Uterus (tissue), 2 donors: ENCODE measurements at regions not wholly inside any gene's neighbourhood (a gene's known extent, or its start where the extent isn't known, plus 50 kb on each side); places are given as distances from the start of the nearest gene placed in this dataset.

Experiments
- POLR2A ChIP-seq, 2 donors: fragments of 450-650 bp; IDR thresholded peaks; one replicate each; pipeline ENCODE4 v1.6.1; 2016; ENCODE audit warnings: antibody characterized with exemption in 2 of 2, mild to moderate bottlenecking in 1 of 2, moderate library complexity in 1 of 2
- TF ChIP-seq, protein P1 (sequence below), 4 experiments: fragments of 200-600 bp in 2 of 4; fragments of 450-650 bp in 2 of 4; sonication (generic) in 2 of 4; IDR thresholded peaks; one replicate each; pipeline ENCODE4 v1.5.1; 2016 to 2019; ENCODE audit warnings: antibody characterized with exemption in 4 of 4, mild to moderate bottlenecking in 2 of 4, moderate library complexity in 1 of 4

DNA sequence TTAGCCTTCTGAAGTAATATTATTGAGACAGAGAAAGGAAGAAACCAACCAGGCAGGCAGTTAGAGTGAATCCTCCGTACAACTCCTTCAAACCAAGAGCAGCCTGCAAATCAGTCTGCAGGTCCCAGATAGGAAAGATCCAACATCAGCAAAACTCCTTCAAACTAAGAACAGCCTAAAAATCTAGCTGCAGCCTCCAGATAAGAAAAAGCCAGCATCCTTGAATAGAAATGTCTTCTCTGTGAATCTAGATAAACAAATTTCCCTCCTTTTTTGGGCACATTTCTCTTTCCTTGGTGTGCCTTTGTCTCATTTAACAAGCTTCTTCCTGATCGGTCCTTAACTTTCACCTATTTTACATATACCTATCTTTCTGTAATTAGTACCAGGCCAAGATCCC, 1004.6 kb upstream of the TMEFF2 start:
- TF ChIP-seq, protein P1, sequence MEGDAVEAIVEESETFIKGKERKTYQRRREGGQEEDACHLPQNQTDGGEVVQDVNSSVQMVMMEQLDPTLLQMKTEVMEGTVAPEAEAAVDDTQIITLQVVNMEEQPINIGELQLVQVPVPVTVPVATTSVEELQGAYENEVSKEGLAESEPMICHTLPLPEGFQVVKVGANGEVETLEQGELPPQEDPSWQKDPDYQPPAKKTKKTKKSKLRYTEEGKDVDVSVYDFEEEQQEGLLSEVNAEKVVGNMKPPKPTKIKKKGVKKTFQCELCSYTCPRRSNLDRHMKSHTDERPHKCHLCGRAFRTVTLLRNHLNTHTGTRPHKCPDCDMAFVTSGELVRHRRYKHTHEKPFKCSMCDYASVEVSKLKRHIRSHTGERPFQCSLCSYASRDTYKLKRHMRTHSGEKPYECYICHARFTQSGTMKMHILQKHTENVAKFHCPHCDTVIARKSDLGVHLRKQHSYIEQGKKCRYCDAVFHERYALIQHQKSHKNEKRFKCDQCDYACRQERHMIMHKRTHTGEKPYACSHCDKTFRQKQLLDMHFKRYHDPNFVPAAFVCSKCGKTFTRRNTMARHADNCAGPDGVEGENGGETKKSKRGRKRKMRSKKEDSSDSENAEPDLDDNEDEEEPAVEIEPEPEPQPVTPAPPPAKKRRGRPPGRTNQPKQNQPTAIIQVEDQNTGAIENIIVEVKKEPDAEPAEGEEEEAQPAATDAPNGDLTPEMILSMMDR (IDR thresholded peaks at IDR 0.05): no peak
- TF ChIP-seq POLR2A (IDR thresholded peaks at IDR 0.05): no peak
